GM19324 (cell line): ENCODE measurements at regions not wholly inside any gene's neighbourhood (a gene's known extent, or its start where the extent isn't known, plus 50 kb on each side); places are given as distances from the start of the nearest gene placed in this dataset.
"Not testable (repeated sequence)": the region's sequence is repeated elsewhere in the genome, so short reads cannot be mapped to it uniquely, and the experiment has no call there.

Experiments used
- ATAC-seq: cut with Tn5 transposase; IDR thresholded peaks from one replicate; pipeline ENCODE4 v1.9.1; 2021; ENCODE audit warnings: mild to moderate bottlenecking, moderate library complexity; ENCODE audit not compliant: unreplicated experiment, low FRiP score

DNA sequence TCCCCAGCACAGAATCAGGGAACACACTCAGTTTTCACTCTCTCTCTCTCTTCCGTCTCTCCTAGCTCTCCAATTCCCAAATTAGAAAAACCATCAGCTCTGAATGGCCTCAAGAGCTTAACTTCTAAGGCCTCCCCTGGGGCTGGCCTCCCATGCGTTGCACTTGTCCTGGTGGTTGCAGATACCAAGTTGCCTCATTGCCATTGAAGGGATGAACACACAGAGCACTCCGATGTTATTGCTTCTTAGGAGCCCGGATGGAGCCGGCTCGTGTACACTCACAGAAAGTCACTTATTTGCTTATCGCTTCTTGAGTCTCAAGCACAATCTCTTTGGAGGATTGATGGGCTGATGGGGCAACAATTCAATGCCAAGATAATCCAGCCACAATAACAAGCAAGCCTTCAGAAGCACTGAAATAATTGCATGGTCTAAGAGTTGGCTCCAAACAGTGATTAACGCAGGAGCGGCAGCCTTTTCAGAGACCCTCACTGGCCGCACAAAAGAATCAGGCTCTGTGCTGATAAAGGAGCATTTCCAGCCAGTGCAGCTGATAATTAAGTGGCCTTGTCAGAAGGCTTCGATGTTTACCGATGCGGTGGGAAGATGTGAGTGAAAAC lies 175.8 kb upstream of the TMEM132C start:
- no peak for ATAC-seq

DNA sequence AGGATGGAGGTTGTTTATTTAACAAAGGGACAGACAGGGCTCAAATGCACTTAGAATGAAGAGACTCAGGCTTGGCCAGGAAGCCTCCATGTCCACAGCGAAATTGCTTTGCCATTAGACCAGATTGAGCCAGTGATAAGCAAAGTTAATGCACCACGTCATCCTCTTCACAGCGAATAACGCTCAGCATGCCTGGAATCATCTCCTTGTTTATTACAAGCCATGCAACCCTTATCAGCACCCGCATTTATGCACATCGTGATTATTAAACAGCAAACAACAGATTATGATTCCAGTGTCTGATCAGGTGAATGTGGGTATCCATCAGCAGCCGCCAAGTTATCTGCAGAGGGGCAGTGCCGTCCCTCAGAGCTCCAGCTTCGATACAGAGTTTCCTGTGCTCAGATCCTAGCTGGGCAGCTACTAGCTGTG lies 175.0 kb upstream of the TMEM132C start:
- no peak for ATAC-seq

DNA sequence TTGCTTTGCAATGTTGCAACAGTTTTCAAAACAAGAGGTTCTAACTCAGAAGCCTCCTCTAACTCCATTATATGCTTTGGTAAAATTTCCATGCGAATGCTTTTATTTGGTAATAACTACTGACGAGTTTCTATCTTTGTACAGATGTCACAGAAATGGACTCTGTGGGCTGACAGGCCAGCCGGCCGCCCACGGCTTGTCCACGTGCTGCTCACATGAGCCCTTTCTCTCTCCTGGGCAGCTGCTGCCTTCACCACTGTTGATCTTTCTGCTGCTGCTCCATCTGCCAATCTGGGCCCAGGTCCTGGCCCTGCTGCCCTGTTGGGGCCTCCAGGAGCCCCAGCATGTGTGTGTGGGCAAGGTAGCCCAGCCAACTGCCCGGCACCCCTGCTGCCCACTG lies 168.2 kb upstream of the TMEM132C start:
- ATAC-seq = no peak

DNA sequence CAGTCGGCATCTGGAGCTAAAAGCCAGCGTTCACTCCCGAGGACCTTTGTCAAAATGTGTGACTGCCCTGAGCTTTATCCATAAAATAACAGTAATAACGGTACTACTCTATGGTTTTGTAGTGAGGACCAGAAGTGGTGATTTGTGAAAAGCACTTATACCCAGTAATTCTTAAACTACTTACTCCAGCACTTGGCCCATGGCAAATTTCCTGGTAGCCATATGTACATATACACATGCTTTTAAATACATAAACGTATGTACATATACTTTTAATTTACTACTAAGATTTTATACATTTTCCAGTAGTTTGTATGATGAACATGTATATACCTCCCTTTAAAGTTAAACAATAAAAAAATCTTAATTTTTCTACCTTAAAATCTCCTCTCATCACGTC lies 163.8 kb upstream of the TMEM132C start:
- ATAC-seq = no peak

DNA sequence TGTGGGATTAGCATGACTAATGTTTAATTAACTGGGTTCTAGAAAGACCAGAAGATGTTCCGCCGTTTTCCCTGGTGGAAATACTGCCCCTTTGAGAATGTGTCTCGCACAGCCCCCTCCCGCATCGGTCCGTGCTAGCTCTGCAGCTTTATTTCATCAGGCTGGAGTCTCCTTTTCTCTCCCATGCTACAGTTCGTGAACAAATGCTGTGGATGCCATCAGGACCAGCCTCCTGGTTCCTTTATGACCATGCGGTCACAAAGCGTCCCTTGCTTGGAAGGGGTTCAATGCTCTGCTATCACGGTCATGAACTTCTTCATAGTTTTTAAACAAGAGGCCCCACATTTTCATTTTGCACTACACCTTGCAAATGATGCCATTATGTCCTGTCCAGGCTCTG lies 157.7 kb upstream of the TMEM132C start:
- no peak for ATAC-seq

DNA sequence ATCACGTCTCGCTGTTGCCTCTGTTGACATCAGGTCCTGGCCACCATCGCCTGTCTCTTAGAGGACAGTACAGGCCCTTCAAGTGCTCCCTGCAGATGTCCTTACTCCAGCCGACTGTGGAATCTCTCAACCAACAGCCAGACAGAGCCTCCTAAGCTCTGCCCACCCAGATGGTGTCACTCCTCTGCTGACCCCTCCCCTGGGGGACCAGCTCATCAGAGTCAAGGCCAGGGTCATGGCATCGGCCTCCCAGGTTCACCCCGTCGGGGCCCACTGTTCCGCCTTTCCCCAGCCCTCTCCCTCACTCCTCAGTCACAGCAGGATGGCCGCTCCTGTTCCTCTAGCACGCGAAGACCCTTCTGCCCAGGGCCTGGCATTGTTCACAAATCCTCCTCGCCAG lies 157.3 kb upstream of the TMEM132C start:
- ATAC-seq = no peak

DNA sequence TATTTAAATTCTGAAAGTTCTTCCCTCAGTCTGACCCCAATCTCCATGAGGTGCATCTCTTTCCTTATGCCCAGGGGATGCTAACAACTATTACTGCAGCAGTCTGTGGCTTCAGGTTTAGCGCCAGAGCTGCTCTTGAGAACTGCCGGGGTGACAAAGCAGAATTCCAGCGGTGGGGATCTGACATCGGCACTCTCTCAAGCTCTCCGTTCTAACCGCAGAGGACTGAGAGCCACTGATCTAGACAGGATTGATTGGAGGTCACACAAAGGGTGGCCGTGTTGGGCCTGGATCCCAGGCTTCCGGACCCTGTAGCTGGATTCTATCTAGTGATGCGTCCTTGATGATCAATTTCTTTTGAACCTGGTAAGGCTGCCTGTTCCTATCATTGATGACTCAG lies 155.6 kb upstream of the TMEM132C start:
- no peak for ATAC-seq

DNA sequence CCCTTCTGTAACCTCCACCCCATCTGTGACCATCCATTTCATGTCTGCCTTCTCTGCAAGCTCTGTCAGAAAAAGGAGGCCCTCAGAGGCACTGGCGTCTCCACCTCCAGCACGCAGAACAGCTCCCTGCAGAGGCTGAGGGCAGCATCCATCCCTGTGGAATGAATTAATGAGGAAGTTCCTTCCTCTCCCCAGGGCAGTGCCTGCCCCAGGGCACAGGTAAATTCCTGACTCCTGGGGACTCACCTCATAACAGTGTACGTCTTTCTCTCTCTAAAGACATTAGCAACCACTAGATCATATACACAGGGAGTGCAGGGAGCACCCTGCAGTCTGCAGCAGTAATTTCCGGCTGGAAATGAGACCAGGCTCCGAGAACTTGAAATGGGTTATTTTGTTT lies 155.0 kb upstream of the TMEM132C start:
- ATAC-seq = no peak

DNA sequence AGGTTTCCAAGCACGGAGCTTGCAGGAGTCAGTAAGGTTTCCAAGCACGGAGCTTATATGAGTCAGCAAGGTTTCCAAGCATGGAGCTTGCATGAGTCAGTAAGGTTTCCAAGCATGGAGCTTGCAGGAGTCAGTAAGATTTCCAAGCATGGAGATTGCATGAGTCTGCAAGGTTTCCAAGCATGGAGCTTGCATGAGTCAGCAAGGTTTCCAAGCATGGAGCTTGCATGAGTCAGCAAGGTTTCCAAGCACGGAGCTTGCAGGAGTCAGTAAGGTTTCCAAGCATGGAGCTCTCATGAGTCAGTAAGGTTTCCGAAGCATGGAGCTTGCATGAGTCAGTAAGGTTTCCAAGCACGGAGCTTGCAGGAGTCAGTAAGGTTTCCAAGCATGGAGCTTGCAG lies 153.7 kb upstream of the TMEM132C start:
- ATAC-seq = not testable (repeated sequence)

DNA sequence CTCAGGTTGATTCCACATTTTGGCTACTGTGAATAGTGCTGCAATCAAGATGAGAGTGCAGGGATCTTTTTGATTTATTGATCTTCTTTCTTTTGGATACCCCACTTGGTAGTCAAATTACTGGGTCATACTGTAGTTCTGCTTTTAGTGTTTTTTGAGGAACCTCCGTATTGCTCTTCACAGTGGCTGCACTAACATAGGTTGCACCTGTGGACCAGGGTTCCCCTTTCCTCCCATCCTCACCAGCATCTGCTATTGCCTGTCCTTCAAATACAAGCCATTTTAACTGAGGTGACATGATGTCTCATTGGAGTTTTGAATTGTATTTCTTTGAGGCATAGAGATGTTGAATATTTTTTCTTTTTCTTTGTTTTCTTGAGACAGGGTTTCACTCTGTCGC lies 152.5 kb upstream of the TMEM132C start:
- no peak for ATAC-seq

DNA sequence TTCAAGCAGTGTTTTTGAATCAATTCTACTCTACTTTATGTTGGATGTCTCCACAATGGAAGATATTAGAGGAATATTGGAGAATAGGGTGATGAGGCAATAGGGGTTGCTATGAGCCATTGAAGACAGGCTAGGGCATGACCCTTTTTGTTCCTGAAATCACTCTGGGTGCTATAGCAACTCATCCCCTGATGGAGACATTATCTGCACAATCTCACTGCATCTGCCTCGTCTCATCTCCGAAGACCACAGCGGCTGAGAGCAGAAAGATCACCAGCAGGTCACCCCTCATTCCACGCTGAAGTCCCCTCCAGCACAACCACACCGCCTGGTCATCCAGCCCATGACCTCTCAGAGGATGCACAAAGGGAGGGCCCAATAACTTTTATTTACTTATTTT lies 150.4 kb upstream of the TMEM132C start:
- ATAC-seq = no peak

DNA sequence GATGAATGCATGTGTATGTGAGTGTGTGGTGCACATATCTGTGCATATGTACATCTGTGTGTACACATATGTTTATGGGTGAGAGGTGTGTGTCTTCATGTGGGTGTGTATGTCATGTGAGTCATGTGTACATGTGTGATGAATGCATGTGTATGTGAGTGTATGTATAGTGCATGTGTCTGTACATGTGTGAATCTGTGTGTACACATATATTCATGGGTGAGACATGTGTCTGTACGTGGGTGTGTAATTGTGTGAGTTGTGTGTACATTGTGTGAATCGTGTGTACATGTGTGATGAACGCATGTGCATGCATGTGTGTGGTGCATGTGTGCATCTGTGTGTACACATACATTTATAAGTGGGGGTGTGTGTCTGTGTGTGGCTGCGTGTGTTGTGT lies 146.9 kb upstream of the TMEM132C start:
- ATAC-seq = no peak

DNA sequence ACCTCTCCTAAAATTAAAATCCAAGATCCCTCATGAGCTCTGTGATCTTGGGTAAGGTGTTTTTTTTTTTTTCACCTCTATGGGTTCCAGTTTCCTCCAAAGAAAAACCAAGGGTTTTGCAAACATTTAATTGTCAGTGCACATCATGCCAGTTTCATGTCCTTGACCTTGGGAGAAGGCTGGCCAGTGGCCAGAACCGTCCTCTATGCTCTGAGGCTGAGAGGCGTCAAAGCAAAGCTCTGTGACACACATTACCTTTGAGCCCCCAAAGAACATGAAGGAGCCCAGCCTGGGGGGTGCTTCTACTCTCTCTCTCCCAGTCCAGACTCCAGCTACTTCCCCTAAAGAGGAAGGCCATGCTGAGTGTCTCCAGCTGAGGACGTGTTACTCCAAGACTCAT lies 145.5 kb upstream of the TMEM132C start:
- ATAC-seq = no peak

DNA sequence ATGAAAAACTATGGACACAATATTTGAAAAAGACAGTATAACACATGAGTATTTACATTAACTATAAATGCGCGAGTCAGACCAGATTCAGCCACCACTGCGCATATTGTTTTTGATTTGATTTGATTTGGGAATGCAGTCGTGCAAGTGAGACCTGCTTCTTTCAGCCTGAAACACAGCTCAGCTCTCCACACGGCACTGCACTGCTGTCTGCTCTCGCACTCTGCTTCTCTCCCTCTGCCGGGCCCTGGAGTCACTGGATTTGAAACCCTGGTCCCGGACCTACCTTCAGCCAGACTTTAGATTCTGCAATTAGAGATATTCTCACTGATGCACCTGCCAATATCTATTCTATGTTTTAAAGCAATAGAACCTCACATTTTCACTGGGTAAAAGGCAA lies 143.9 kb upstream of the TMEM132C start:
- ATAC-seq = no peak

DNA sequence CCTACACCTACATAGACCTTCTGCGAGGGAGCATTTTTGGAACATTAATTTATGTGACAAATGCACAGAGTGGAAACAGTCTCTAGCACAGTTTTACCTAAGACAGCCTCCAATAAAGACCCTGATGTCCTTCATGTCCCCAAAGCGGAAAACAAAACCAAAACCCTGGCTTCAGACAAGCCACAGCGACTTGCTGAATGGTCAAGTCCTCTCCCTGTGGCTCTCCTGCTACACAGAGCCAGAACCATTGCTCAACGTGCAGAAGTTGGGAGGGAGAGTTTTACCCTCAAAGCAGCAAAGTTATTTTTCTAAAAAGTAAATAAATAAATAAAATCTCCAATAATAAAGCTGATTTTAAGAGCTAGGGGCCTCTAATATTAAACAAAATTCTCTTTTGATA lies 135.0 kb upstream of the TMEM132C start:
- no peak for ATAC-seq

DNA sequence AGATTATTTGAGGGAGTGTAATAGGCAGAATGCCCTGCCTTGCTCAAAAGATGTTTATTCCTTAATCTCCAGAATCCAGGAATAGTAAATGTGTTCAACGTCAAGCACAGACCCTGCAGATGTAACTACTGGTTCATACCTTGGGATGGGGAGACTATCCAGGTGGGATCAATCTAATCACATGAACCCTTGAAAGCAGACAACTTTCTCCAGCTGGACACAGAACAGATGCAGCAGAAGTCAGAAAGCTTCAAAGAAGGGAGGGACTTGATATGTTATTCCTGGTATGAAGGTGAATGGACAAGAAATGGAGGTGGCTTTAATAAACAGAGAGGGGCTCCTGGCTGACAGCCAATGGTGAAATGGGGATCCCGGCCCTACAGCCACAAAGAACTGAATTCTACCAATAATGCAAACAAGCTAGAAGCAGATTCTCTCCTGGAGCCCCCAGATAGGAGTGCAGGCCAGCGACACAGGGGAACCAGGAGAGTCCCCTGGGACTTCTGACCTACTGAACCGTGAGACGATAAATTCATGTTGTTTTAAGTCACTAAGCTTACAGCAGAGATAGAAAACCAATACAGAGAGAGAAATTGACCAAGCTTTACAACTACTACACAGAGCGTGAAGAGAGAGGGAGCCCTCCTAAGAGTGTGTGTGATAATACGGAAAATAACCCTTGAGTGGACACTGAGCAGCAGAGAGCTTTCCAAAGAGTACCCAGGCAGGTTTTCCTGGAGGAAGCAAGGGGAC lies 133.5 kb upstream of the TMEM132C start:
- no peak for ATAC-seq

DNA sequence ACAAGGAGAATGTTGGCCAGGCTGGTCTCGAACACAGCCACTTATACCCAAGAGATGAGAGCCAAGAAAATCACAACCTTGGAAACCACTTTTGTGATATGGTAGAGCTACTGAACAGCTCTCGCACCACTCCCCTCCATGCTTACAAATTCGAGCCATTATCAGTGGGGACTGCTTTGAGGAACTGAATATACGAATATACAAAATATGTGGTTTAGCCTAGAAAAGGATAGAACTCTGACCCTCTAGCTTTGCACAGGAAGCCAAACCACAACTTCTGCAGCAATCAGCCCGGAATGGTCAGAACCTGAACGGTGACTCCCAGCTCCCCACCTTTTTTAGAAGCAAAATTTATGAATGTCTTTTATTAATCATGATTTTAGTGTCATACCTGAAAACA lies 129.8 kb upstream of the TMEM132C start:
- ATAC-seq = no peak

DNA sequence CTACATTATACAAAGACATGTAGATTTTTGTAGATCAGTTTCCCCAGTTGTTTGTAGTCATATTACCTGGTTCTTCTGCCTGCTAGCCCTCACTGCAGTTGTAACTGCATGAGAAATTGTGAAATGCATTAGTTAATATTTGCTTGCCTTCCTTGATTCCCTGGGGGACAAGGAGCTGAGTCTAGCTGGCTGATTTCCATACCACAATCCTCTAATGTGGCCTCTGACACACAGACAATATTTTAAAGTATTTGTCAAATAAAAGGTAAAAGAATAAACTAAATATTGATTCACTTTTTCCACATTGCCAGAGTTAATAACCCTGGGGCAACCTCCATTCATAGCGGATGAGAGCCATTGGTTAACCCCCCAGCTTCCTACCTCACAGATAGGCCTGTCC lies 128.8 kb upstream of the TMEM132C start:
- ATAC-seq = no peak

DNA sequence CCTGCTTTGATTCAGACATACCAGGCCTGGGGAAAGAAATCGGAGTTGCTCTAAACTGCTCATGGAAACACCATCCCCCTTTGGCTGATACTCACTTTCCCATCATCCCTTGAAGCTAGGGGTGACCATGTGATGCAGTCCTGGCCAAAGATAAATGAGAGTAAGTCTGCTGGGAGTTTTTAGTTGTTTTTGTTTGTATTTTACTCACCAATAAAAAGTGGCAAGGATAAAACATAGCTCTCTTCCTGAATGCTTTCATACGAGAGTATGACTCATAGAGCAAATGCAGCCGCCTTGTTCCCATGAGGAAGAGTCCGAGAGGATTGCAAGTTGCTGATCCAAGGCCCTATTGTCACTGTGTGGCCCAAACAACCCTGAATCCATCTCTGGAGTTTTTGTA lies 126.4 kb upstream of the TMEM132C start:
- ATAC-seq = no peak

DNA sequence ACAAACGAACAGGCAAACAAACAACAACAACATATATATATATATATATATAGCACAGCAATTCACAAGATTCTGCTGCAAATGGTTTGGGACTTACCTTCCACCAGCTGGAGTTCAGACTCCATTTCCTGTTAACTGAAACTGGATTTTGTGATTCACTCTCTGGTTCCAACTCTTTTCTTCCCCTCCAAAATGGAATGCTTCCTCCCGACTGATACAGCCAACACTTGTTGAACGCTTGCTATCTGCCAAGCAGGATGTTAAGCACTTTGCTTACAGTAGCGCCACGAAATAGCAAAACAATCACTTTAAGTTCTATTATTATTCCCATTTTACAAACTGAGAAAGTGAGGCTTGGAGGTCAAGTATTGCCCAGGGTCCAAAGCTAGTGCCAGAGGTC lies 116.0 kb upstream of the TMEM132C start:
- no peak for ATAC-seq

DNA sequence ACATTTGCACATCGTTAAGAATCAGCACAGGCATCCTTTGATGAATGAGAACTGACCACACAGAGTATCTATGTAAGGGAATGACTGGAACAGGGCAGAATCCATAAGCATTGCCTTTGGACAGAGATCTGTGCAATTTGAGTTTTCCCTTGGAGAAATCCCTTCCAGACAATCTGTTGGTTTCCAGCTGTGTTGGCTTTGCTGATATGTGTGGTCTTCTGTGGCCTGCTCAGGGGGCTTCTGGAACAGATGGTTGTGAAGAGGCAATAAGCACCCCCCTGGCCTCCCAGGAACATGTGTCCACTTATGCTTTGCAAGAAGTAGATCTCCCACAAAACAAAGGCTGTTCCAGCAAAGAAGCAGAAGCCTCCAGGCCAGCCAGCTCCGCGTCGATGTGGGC lies 111.4 kb upstream of the TMEM132C start:
- ATAC-seq = no peak

DNA sequence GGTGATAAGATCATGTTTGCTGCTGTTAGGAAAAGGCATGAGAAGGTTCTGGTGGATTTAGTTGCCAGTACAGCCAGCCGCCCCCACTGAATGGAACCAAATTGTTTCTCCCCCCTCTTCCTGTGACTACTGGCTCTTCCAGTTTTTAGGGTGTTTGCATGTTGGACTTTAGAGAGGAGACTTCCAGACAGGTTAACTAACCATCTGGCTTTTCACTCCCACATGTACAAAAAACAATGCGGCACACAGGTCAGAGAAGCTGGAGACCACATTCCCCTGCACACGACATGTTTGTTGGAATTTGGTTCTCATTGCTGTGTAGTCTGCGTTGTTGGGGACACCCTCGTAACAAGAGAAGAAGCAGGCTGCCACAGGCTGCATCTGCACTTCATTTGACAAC lies 103.9 kb upstream of the TMEM132C start:
- ATAC-seq = no peak
